Type B pancreatic cell (in vitro differentiated cells): ENCODE measurements at regions not wholly inside any gene's neighbourhood (a gene's known extent, or its start where the extent isn't known, plus 50 kb on each side); places are given as distances from the start of the nearest gene placed in this dataset.

Source experiments
- DNase-seq: peaks from one replicate; pipeline ENCODE4 v3.0.0; 2021; ENCODE audit warnings: mixed read lengths; ENCODE audit not compliant: unreplicated experiment; ENCODE audit errors: extremely low spot score
- H3K27ac Mint-ChIP-seq: 2 replicates; pipeline ENCODE4 v1.8.0; 2021; ENCODE audit warnings: mild to moderate bottlenecking, mixed read lengths
- H3K27me3 Mint-ChIP-seq: 2 replicates; pipeline ENCODE4 v1.8.0; 2021; ENCODE audit warnings: mixed read lengths
- H3K36me3 Mint-ChIP-seq: 2 replicates; pipeline ENCODE4 v1.8.0; 2021; ENCODE audit warnings: mixed read lengths
- H3K4me1 Mint-ChIP-seq: one replicate; pipeline ENCODE4 v1.8.0; 2021; ENCODE audit warnings: mixed read lengths; ENCODE audit not compliant: unreplicated experiment
- H3K4me3 Mint-ChIP-seq: 2 replicates; pipeline ENCODE4 v1.8.0; 2021; ENCODE audit warnings: mild to moderate bottlenecking, mixed read lengths
- H3K9me3 Mint-ChIP-seq: 2 replicates; pipeline ENCODE4 v1.8.0; 2021; ENCODE audit warnings: mixed read lengths
- TF ChIP-seq, protein P1 (sequence below): fragments of 200-600 bp; sonication (generic); conservative IDR thresholded peaks from 2 replicates; pipeline ENCODE4 v1.5.0; 2021; ENCODE audit warnings: antibody characterized with exemption, mild to moderate bottlenecking

DNA sequence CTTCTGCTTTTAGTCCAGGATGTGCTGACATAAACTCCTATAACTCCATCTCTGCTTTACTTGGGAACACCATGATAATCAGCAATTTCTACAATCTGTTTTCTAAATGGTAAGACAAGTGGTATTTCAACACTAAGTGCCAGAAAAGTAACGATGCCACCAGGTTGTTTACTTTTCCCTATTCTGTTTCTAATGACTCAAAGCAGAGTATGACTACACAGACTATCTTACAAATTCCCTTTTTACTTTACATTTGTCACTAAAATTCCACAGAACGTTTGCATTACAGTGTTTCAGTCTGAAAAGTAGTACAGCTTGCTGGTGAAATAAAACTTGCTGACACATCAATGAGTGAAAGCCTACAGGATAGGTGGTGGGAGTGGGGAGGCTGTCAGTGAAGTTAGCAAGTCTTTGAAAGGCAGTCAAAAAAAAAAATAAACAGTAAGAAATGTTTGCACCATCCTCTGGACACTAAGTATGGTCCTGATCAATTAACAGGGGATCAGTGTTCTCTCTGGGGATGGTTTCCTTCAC is 186.5 kb downstream of the LURAP1L start:
- Mint-ChIP-seq H3K27me3 (no peaks in the 10 kb centered on the region), H3K9me3 (peaks cover 9% of the 10 kb centered on the region), H3K4me1 (peaks cover 10% of the 10 kb centered on the region), H3K36me3 (no peaks in the 10 kb centered on the region), H3K27ac (no peak overlapping the region), H3K4me3 (no peak overlapping the region)
- TF ChIP-seq, protein P1, sequence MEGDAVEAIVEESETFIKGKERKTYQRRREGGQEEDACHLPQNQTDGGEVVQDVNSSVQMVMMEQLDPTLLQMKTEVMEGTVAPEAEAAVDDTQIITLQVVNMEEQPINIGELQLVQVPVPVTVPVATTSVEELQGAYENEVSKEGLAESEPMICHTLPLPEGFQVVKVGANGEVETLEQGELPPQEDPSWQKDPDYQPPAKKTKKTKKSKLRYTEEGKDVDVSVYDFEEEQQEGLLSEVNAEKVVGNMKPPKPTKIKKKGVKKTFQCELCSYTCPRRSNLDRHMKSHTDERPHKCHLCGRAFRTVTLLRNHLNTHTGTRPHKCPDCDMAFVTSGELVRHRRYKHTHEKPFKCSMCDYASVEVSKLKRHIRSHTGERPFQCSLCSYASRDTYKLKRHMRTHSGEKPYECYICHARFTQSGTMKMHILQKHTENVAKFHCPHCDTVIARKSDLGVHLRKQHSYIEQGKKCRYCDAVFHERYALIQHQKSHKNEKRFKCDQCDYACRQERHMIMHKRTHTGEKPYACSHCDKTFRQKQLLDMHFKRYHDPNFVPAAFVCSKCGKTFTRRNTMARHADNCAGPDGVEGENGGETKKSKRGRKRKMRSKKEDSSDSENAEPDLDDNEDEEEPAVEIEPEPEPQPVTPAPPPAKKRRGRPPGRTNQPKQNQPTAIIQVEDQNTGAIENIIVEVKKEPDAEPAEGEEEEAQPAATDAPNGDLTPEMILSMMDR: no peak
- DNase-seq: no peak

DNA sequence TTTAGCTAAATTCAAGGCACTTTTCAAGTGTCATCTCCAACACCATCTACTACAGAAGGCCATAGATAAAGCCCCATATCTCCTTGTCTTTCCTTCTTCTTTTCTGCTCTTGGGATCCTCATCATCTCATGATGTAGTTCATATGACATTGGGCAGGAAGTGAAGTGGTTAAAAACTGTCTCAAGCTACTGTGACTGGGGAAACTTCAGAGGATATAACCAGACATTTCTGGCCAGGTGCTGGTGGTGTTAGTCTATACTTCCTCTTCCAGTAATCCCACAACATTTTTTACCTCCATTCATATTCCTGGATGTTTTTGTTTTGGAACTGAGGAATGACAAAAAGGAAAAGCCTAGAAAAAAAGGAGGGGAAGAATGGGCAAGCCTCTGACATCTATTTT is 188.7 kb downstream of the LURAP1L start:
- Mint-ChIP-seq H3K27me3 (no peaks in the 10 kb centered on the region), H3K36me3 (no peaks in the 10 kb centered on the region), H3K4me1 (peaks cover 8% of the 10 kb centered on the region), H3K27ac (no peak overlapping the region), H3K9me3 (no peaks in the 10 kb centered on the region), H3K4me3 (no peak overlapping the region)
- TF ChIP-seq, protein P1: no peak
- DNase-seq: no peak

DNA sequence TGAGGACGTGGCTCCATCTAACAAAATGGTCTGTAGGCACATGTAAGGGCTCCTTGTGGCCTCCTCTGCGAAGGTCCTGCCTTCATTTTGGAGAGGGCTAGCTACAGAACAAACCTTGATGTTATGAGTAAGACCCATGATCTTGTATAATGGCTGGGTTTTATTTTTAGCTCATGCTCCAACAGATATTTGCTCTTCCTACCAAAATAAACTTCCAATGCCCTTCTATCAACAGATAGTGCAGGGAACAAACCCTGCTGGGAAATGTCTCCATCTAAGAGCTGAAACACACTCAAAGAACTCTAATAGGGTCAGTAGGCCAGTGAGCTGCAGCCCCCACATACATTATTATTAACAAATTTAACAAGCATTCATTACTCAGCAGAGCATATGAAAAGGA is 189.5 kb downstream of the LURAP1L start:
- no peak overlapping the region for H3K27ac Mint-ChIP-seq
- no peak for DNase-seq
- H3K4me3 Mint-ChIP-seq: no peak overlapping the region
- no peaks in the 10 kb centered on the region for H3K27me3 Mint-ChIP-seq
- no peaks in the 10 kb centered on the region for H3K36me3 Mint-ChIP-seq
- peaks cover 8% of the 10 kb centered on the region for H3K4me1 Mint-ChIP-seq
- no peaks in the 10 kb centered on the region for H3K9me3 Mint-ChIP-seq
- TF ChIP-seq, protein P1: no peak

DNA sequence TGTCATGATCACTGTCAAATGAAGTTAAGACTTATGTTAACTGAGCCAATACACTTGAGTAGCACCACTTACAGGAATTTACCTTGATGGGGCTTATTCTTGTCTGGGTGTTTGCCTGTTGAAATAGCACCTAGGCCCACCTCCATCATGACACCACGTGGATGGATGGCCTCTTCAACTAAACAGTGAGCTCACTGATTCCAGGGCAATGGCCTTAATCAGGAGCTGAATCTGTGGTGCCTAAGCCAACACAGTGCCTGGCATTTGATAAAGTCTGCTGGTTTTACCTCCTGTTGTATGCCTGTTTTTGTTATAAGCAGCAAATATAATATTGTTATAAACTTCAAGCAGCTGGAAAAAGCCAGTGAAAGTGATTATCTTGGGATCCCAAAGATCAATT is 190.5 kb downstream of the LURAP1L start:
- Mint-ChIP-seq H3K36me3 (no peaks in the 10 kb centered on the region), H3K27me3 (no peaks in the 10 kb centered on the region), H3K9me3 (peaks cover under 1% of the 10 kb centered on the region), H3K4me3 (no peak overlapping the region), H3K27ac (no peak overlapping the region), H3K4me1 (peaks cover 8% of the 10 kb centered on the region)
- TF ChIP-seq, protein P1: no peak
- DNase-seq: no peak

DNA sequence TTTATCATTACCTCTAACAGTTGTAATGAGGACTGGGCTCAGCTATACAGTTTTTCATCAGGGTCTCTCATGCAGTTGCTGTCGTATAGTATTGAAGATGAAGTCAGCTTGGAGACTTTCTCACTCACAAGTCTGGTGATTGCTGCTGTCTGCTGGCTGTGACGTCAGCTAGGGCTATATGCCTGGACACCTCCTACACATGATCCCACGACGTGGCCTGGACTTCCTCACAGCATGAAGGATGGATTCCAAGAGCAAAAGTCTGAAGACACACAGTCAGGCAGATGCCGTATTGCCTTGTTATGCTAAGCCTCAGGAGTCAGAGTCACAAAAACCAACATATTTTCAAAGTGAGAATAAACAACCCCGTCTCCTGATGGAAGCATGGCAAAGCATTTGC is 193.3 kb downstream of the LURAP1L start:
- Mint-ChIP-seq H3K9me3 (peaks cover 5% of the 10 kb centered on the region), H3K4me3 (no peak overlapping the region), H3K4me1 (peaks cover 11% of the 10 kb centered on the region), H3K27me3 (no peaks in the 10 kb centered on the region), H3K27ac (no peak overlapping the region), H3K36me3 (no peaks in the 10 kb centered on the region)
- TF ChIP-seq, protein P1: no peak
- no peak for DNase-seq
